ENCODE measurements at regions not wholly inside any gene's neighbourhood (a gene's known extent, or its start where the extent isn't known, plus 50 kb on each side); places are given as distances from the start of the nearest gene placed in this dataset.

GRCh38 chr6:103707596-103708325 is 1152.0 kb downstream of the HACE1 start:
- no peaks in the 10 kb centered on the region for H3K4me1 Mint-ChIP-seq
- H3K4me3 Mint-ChIP-seq = no peak overlapping the region
- DNase-seq = no peak
- H3K36me3 Mint-ChIP-seq (ENCODE audit: low read depth) = no peaks in the 10 kb centered on the region
- H3K27ac Mint-ChIP-seq = no peak overlapping the region
- intact Hi-C loops (cut with micrococcal nuclease) = no loop called here
- no peaks in the 10 kb centered on the region for H3K9me3 Mint-ChIP-seq
- no peaks in the 10 kb centered on the region for H3K27me3 Mint-ChIP-seq

- Mint-ChIP-seq H3K4me3 (no peak overlapping the region), H3K27me3 (no peaks in the 10 kb centered on the region), H3K27ac (no peak overlapping the region), H3K36me3 (ENCODE audit: low read depth) (no peaks in the 10 kb centered on the region), H3K9me3 (no peaks in the 10 kb centered on the region), H3K4me1 (no peaks in the 10 kb centered on the region)
- DNase-seq = no peak
- intact Hi-C loops (cut with micrococcal nuclease) = no loop called here
Observed at GRCh38 chr6:103699769-103700168, 1160.0 kb downstream of the HACE1 start.

GRCh38 chr6:103687430-103687829 is 1172.3 kb downstream of the HACE1 start:
- intact Hi-C loops (cut with micrococcal nuclease) = no loop called here
- H3K27ac Mint-ChIP-seq = no peak overlapping the region
- no peaks in the 10 kb centered on the region for H3K9me3 Mint-ChIP-seq

GRCh38 chr6:103680116-103680515 is 1179.6 kb downstream of the HACE1 start:
- Mint-ChIP-seq H3K4me3 (no peak overlapping the region), H3K4me1 (peaks cover 4% of the 10 kb centered on the region), H3K27me3 (no peaks in the 10 kb centered on the region), H3K9me3 (no peaks in the 10 kb centered on the region), H3K36me3 (ENCODE audit: low read depth) (no peaks in the 10 kb centered on the region), H3K27ac (no peak overlapping the region)
- no peak for DNase-seq
- intact Hi-C loops (cut with micrococcal nuclease) = no loop called here

More at GRCh38 chr6:103687430-103687829, 1172.3 kb downstream of the HACE1 start:
- Mint-ChIP-seq H3K4me1 (no peaks in the 10 kb centered on the region), H3K4me3 (no peak overlapping the region), H3K36me3 (ENCODE audit: low read depth) (no peaks in the 10 kb centered on the region), H3K27me3 (no peaks in the 10 kb centered on the region)
- DNase-seq = no peak

GRCh38 chr6:103677290-103677689 is 1182.4 kb downstream of the HACE1 start:
- Mint-ChIP-seq H3K27ac (no peak overlapping the region), H3K27me3 (no peaks in the 10 kb centered on the region), H3K4me1 (peaks cover 4% of the 10 kb centered on the region), H3K9me3 (no peaks in the 10 kb centered on the region), H3K36me3 (ENCODE audit: low read depth) (no peaks in the 10 kb centered on the region), H3K4me3 (no peak overlapping the region)
- no peak for DNase-seq
- intact Hi-C loops (cut with micrococcal nuclease) = no loop called here

- H3K4me3 Mint-ChIP-seq = peak overlapping the region; percentile 7
Observed at GRCh38 chr6:103675807-103676406, 1183.8 kb downstream of the HACE1 start.

GRCh38 chr6:103674790-103675189 is 1184.9 kb downstream of the HACE1 start:
- H3K36me3 Mint-ChIP-seq (ENCODE audit: low read depth) = no peaks in the 10 kb centered on the region
- no peak for DNase-seq
- no peak overlapping the region for H3K4me3 Mint-ChIP-seq
- H3K27ac Mint-ChIP-seq = no peak overlapping the region
- intact Hi-C loops (cut with micrococcal nuclease) = no loop called here
- no peaks in the 10 kb centered on the region for H3K9me3 Mint-ChIP-seq
- H3K4me1 Mint-ChIP-seq = peaks cover 4% of the 10 kb centered on the region
- no peaks in the 10 kb centered on the region for H3K27me3 Mint-ChIP-seq

More at GRCh38 chr6:103675807-103676406, 1183.8 kb downstream of the HACE1 start:
- DNase-seq = no peak
- intact Hi-C loops (cut with micrococcal nuclease) = no loop called here
- H3K9me3 Mint-ChIP-seq = no peaks in the 10 kb centered on the region
- no peaks in the 10 kb centered on the region for H3K36me3 Mint-ChIP-seq (ENCODE audit: low read depth)
- peak overlapping the region; percentile 5 for H3K27ac Mint-ChIP-seq
- no peaks in the 10 kb centered on the region for H3K27me3 Mint-ChIP-seq
- peaks cover 4% of the 10 kb centered on the region for H3K4me1 Mint-ChIP-seq

GRCh38 chr6:103672169-103672568 is 1187.5 kb downstream of the HACE1 start:
- DNase-seq = no peak
- Mint-ChIP-seq H3K4me3 (no peak overlapping the region), H3K4me1 (peaks cover 4% of the 10 kb centered on the region), H3K27ac (no peak overlapping the region), H3K9me3 (no peaks in the 10 kb centered on the region), H3K36me3 (ENCODE audit: low read depth) (no peaks in the 10 kb centered on the region), H3K27me3 (no peaks in the 10 kb centered on the region)
- intact Hi-C loops (cut with micrococcal nuclease) = no loop called here

GRCh38 chr6:103629613-103630012 is 1230.1 kb downstream of the HACE1 start:
- Mint-ChIP-seq H3K9me3 (no peaks in the 10 kb centered on the region), H3K27ac (no peak overlapping the region), H3K36me3 (ENCODE audit: low read depth) (no peaks in the 10 kb centered on the region), H3K27me3 (no peaks in the 10 kb centered on the region), H3K4me3 (no peak overlapping the region), H3K4me1 (no peaks in the 10 kb centered on the region)
- DNase-seq = no peak
- intact Hi-C loops (cut with micrococcal nuclease) = no loop called here

GRCh38 chr6:103617642-103618041 is 1242.1 kb downstream of the HACE1 start:
- intact Hi-C loops (cut with micrococcal nuclease) = no loop called here
- no peaks in the 10 kb centered on the region for H3K9me3 Mint-ChIP-seq
- DNase-seq = no peak
- no peak overlapping the region for H3K27ac Mint-ChIP-seq
- H3K36me3 Mint-ChIP-seq (ENCODE audit: low read depth) = no peaks in the 10 kb centered on the region
- no peak overlapping the region for H3K4me3 Mint-ChIP-seq
- no peaks in the 10 kb centered on the region for H3K27me3 Mint-ChIP-seq
- H3K4me1 Mint-ChIP-seq = no peaks in the 10 kb centered on the region

- Mint-ChIP-seq H3K36me3 (ENCODE audit: low read depth) (no peaks in the 10 kb centered on the region), H3K9me3 (peaks cover 10% of the 10 kb centered on the region), H3K4me1 (no peaks in the 10 kb centered on the region), H3K4me3 (no peak overlapping the region), H3K27ac (no peak overlapping the region), H3K27me3 (no peaks in the 10 kb centered on the region)
- intact Hi-C loops (cut with micrococcal nuclease) = no loop called here
- no peak for DNase-seq
Observed at GRCh38 chr6:103587722-103588121, 1272.0 kb downstream of the HACE1 start.

GRCh38 chr6:103578115-103578514 is 1281.6 kb downstream of the HACE1 start:
- intact Hi-C loops (cut with micrococcal nuclease) = no loop called here
- no peaks in the 10 kb centered on the region for H3K9me3 Mint-ChIP-seq
- no peaks in the 10 kb centered on the region for H3K36me3 Mint-ChIP-seq (ENCODE audit: low read depth)
- H3K27ac Mint-ChIP-seq = no peak overlapping the region
- H3K4me1 Mint-ChIP-seq = no peaks in the 10 kb centered on the region
- DNase-seq = no peak
- H3K4me3 Mint-ChIP-seq = no peak overlapping the region
- no peaks in the 10 kb centered on the region for H3K27me3 Mint-ChIP-seq

GRCh38 chr6:103570431-103570830 is 1289.3 kb downstream of the HACE1 start:
- Mint-ChIP-seq H3K36me3 (ENCODE audit: low read depth) (no peaks in the 10 kb centered on the region), H3K4me3 (no peak overlapping the region), H3K9me3 (no peaks in the 10 kb centered on the region), H3K27me3 (no peaks in the 10 kb centered on the region), H3K27ac (no peak overlapping the region), H3K4me1 (no peaks in the 10 kb centered on the region)
- intact Hi-C loops (cut with micrococcal nuclease) = no loop called here
- no peak for DNase-seq

GRCh38 chr6:103554911-103555310 is 1304.8 kb downstream of the HACE1 start:
- Mint-ChIP-seq H3K9me3 (no peaks in the 10 kb centered on the region), H3K4me1 (no peaks in the 10 kb centered on the region), H3K27ac (no peak overlapping the region), H3K27me3 (no peaks in the 10 kb centered on the region), H3K4me3 (no peak overlapping the region), H3K36me3 (ENCODE audit: low read depth) (no peaks in the 10 kb centered on the region)
- no peak for DNase-seq
- intact Hi-C loops (cut with micrococcal nuclease) = no loop called here

GRCh38 chr6:103538381-103538780 is 1321.3 kb downstream of the HACE1 start:
- no peak overlapping the region for H3K27ac Mint-ChIP-seq

More at GRCh38 chr6:103538381-103538780, 1321.3 kb downstream of the HACE1 start:
- H3K36me3 Mint-ChIP-seq (ENCODE audit: low read depth) = no peaks in the 10 kb centered on the region
- no peaks in the 10 kb centered on the region for H3K27me3 Mint-ChIP-seq
- no peaks in the 10 kb centered on the region for H3K9me3 Mint-ChIP-seq
- H3K4me1 Mint-ChIP-seq = no peaks in the 10 kb centered on the region
- DNase-seq = no peak
- H3K4me3 Mint-ChIP-seq = no peak overlapping the region
- intact Hi-C loops (cut with micrococcal nuclease) = no loop called here
